ENCODE measurements at regions not wholly inside any gene's neighbourhood (a gene's known extent, or its start where the extent isn't known, plus 50 kb on each side); places are given as distances from the start of the nearest gene placed in this dataset.

DNA sequence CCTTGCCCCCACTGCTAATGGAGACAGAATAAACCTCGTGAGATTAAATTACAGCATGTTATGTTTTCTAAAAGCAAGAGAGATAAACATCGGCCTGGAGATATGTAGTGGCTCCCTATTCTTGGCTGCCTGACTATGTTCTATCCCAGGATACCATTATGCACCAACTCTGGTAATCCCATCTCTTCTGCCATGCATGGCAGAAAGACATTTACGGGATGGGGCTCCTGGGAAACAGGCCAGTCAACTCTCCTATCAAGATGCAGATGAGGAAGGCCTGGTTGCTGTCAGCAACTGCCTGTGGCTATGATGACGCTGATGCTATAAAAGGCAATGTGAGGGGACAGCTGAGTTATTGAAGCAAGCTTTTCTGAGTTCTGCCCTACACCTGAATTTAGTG lies 166.2 kb upstream of the VCX3A start:
- FAIRE-seq (no peak), DNase-seq (ENCODE audit: low spot score) (no peak)

DNA sequence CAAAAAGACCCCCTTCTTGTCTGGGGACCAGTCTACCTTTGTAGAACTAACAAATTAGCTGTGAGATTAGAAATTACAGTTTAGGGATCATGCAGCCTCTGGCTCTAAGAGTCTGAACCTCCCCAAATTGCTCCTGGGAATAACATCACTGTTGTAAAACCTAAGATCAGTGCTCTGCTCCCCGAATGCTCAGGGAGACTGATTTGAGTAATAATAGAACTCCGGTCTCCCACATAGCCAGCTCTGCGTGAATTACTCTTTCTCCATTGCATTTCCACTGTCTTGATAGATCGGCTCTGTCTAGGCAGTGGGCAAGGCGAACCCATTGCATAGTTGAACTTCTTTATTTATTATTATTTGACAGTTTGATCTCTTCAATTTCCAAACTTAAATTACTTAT lies 160.8 kb upstream of the VCX3A start:
- FAIRE-seq = no peak
- no peak for DNase-seq (ENCODE audit: low spot score)

DNA sequence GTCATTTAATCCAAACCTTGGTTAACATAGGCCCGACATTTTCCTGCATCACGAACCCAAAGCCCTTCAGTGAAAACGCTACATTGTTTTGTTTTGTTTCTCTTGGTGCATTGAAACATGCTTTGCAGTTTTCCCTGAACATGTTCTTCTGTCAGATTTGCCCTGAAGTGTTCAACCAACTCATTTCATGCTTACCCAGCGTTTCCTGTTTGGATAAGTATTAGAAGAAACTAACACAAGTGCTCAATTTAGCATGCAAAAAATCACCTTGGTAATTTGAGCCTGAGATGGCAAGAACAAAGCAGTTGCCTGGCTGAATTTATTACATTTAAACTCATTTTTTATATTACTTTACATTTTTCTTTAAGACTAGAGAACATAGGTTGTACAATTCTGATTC lies 160.1 kb upstream of the VCX3A start:
- DNase-seq (ENCODE audit: low spot score) (no peak), FAIRE-seq (no peak)

DNA sequence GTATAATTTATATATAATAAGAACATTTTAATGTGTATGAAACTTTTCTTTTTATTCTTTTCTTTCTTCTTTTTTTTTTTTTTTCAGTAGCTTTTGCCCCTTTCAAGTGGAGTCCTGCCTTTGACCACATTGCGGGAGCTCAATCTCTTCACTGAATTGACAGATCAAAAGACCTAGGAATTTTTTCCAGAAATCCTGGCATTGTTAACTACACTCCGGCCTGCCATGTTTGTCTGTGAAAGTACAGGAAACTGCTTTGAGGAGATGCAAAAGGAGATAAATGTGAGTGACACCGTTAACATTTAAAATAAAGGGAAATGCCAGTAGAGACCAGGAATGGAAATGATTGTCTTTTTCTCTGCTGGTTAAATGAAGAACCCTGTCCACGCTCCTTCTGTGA lies 159.3 kb upstream of the VCX3A start:
- DNase-seq (ENCODE audit: low spot score) = no peak
- FAIRE-seq = no peak

DNA sequence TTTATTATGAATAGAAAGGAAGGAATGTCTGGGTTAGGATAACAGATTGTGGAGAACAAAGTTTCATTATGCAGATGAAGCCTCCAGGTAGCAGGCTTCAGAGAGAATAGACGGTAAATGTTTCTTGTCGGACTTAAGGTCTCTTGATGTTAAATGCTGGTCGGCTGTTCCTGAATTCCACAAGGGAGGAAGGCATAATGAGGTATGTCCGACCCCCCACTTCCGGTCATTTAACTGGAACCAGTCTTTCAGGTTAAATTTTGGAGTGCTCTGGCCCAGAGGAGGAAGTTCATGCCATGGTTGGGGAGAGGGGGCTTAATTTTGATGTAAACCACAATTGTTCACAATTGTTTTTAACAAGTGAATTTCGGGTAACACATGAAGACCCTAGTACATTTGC lies 158.1 kb upstream of the VCX3A start:
- FAIRE-seq = no peak
- DNase-seq (ENCODE audit: low spot score) = no peak

DNA sequence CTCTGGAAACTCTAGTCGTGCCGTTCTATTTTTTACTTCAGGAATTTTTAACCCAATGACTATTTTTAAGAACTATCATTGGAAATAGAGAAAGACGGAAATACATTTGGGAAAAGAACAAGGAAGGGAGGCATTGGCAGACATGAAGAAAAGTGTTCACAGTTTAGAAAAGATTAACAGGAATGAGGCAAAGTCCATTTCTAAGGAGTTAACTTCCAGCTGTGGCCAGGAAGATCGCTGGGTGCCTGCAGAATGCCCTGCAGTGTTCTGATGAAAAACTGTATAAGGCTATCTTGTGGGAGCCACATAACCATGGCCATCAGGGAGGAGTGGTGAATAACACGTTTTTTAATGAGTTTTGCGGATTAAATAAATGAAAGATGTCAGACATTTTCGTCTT lies 150.6 kb upstream of the VCX3A start:
- FAIRE-seq = no peak
- DNase-seq (ENCODE audit: low spot score) = no peak

DNA sequence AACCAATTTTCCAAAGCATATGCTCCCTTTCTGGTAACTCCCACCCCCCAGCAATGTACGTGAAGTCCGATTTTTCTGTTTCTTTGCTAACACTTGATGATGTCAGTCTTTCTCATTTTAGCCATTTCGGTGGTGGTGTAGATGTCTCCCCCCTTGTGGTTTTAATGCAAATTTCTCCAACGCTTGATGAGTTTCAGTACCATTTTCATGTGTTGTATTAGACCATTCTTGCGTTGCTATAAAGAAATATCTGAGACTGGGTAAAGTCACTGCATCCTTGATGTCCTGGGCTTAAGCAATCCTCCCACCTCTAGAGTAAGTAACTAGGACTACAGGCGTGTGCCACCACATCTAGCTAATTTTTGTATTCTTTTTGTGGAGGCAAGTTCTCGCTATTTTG lies 148.4 kb upstream of the VCX3A start:
- FAIRE-seq (no peak), DNase-seq (ENCODE audit: low spot score) (no peak)

DNA sequence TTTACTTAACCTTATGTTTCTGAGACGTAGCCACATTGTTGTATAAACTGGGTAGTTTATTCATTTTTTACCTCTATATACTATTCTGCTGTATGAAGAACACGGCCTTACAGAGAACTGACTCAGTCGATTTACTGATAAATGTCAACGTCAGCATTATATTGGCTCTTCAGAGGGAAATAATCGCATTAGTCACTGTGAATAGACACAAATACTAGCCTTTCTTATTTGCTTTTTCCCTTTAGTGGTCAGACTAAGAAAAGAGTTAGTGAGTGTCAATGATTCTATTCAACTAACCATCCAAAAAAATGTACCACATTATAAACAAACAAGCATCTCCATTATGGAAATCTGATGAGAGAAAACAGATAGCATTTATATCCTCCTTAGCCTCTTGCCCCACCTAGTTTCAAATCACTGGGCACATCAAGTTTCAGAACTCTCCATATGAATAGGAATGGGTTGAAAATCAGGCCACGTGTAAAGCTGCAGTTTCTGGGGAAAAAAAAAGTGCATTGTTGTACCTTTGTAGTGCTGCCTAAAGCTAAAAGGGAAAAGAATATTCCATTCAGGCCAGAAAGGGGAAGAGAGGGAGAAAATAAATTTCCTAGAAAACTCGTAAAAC lies 146.7 kb upstream of the VCX3A start:
- no peak for FAIRE-seq
- DNase-seq (ENCODE audit: low spot score) = no peak

DNA sequence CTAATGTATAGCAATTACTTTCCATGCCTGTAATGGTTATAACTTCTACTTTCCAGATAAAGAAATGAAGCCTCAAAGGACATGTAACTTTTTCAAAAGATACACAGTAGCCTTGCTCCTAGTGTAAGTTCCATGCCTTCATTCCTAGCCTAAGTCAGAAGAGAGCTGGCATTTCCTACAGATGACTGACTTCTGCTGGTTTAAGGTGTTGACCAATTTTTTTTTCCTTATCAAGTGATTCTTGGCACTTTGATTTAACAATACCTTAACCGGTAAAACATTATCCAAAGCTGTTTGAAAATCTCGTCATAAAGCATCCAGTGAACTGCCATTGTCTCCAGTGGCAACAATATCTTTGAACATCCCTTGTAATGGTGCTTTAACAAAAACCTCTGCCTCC lies 145.1 kb upstream of the VCX3A start:
- DNase-seq (ENCODE audit: low spot score) (no peak), FAIRE-seq (no peak)

DNA sequence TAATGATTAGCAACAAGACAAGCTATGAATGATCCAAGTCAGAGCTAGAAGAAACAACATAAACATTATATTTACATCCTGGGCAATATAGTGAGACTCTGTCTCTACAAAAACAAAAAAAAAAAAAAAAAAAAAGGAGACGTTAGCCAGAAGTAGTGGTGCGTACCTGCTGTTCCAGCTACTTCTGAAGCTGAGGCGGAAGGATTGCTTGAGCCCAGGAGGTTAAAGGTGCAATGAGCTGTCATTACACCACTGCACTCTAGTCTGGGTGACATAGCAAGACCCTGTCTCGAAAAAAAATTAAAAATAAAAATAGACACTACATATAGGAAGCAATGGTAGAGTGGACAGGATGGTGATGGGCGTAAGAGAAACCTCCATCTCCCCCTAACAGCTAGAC lies 144.6 kb upstream of the VCX3A start:
- no peak for DNase-seq (ENCODE audit: low spot score)
- no peak for FAIRE-seq

DNA sequence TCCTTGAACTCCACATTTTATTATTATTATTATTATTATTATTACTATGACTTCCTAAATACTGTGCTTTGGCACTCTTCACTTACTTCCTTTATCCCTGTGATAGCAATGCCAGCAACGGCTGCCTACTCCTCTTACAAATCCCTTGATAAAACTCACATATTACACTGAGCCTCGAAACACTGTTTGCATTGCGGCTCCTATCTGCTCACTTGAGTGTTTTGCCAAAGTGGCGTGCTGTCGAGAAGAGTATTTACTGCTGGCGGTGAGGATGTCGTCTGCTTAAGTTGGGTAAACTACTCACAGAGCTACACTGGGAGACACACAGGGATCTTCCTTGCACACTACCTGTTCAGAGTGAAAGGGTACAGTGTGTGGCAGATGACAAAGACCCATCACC lies 143.4 kb upstream of the VCX3A start:
- no peak for DNase-seq (ENCODE audit: low spot score)
- no peak for FAIRE-seq

DNA sequence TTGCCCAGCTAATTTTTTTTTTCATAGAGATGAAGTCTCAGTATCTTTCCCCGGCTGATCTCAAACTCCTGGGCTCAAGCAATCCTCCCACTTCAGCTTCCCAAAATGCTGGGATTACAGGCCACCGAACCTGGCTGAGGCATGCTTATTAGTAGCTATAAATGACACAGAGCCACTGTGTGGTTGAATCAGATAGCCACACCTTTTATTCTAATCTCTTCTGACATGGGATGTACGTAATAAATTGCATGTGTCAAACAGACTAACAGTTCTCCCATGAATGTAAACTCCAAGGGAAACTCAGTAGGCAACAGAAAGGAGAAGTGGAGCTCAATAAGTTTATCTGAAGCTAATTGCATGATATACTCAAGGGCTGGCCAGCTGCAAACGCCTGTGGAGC lies 139.8 kb upstream of the VCX3A start:
- FAIRE-seq (no peak), DNase-seq (ENCODE audit: low spot score) (no peak)

DNA sequence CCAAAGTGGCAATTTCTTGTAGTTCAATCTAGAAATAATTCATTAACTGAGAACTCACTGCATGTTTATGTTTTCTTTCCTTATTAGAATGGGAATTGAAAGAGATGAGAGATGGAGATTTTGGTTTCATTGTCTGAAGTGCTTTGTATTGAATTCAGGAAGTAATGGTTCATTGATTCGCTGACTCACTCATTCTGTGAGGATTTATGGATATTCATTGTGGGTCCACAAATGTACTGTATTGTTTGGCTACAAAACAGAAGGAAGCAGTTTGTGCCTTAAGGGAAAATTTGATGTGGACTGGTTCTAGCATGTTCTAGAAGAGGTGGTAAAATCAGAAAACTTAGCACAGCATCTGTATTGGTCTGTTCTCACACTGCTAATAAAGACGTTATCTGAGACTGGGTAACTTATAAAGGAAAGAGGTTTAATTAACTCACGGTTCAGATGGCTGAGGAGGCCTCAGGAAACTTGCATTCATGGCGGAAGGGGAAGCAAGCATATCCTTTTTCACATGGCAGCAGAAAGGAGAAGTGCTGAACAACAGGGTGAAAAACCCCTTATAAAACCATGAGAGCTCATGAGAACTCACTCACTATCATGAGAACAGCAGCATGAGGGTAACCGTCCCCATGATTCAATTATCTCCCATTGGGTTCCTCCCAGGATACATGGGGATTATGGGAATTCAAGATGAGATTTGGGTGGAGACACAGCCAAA lies 132.3 kb upstream of the VCX3A start:
- no peak for FAIRE-seq
- DNase-seq (ENCODE audit: low spot score) = no peak

DNA sequence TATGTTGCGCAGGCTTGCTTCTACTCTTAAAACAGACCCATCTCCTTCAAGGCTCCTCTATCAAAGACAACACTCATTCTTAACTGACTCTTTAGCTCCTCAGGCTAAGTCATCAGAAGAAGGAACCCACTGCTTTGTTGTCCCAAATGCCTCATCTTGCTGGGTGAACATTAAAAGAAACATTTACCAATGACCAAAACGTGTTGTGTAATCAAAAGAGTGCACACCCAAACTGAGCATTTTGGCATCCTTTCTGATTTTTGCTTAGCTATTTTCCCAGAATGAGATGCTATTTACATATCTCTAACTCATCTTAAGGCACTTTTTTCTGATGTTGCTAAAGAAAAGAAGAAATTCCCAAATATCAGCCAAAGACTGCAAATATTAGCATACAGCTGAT lies 131.7 kb upstream of the VCX3A start:
- FAIRE-seq (no peak), DNase-seq (ENCODE audit: low spot score) (no peak)

DNA sequence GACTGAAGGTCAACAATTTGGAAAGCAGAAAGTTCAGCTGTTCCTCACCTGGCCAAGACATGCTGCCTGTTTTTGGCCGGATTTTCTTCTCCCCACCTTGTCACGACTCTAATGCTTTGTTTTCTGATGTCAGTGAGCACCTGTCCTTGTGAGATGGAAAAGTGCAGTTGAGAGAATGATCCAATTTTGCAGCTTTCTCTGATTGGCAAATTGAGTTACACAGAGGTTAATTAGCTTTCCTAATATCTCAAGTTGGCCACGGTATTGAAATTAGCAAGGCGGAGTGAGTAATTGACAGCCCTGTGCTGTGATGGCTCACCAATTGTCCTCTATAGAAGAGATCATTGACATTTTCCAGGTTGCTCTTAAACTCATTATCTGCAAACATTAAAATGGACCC lies 126.8 kb upstream of the VCX3A start:
- FAIRE-seq = no peak

DNA sequence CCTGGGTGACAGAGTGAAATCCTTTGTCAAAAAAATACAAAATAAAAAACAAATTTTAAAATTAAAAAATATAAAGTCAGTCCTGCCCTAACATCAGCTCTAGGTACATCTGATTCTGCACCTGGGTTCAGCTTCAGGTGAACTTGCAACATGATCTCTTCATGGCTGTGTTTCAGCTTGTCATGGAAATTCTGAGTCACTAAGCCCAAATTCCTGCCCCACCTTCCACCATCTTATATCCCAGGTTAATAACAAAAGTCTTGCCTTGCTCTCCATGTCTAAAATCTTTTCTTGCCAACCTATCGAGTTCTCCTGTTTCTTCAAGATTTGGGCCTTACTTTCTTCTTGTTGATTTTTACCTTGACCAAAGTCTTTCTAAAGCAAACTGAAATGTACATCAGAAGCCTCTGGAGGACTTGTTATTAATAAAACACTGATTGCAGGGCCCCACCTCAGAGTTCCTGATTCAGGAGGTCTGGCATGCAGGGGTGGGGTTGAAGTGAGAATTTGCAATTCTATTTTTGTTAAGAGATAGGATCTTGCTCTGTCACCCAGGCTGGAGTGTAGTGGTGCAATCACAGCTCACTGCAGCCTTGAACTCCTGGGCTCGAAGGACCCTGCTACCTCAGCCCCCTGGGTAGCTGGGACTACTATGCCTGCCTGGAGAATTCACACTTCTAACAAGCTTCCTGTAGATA lies 125.8 kb upstream of the VCX3A start:
- FAIRE-seq (no peak), DNase-seq (ENCODE audit: low spot score) (no peak)

More for the DNA sequence above, 126.8 kb upstream of the VCX3A start:
- DNase-seq (ENCODE audit: low spot score) = no peak

DNA sequence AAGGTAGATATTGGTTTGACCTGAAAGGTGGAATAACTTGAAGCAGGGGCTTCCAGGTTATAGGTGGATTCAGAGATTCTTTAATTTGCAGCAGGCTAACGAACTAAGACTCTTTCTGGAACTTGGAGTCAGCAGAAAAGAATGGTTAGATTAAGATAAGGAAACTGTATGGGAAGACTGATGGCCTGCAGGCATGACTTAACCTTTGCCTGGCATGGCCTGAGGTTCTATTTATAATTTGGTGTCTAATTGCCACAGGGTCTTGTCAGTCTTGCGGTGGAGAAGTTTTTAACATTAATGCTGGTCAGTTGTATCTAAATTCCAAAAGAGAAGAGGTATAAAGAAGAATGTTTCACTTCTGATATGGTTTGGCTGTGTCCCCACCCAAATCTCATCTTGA lies 110.3 kb upstream of the VCX3A start:
- FAIRE-seq = no peak

DNA sequence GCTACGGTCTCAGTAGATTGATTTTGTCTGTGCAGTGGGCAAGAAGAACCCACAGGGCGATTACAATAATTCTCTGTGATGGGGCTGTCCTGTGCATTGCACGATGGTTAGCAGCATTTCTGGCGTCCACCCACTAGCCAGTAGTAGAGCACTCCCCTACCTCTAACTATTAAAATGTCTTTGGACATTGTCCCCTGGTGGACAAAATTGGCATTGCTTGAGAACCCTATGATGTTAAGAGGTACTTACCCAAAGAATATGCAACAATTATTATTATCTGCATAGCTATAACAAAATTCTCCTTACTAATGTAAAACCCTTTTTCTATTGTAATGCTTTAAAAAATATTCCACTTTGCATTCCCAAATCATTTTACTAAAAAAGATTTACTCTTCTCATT lies 109.5 kb upstream of the VCX3A start:
- DNase-seq (ENCODE audit: low spot score) (peak; percentile 4), FAIRE-seq (no peak)

More for the DNA sequence above, 110.3 kb upstream of the VCX3A start:
- no peak for DNase-seq (ENCODE audit: low spot score)

DNA sequence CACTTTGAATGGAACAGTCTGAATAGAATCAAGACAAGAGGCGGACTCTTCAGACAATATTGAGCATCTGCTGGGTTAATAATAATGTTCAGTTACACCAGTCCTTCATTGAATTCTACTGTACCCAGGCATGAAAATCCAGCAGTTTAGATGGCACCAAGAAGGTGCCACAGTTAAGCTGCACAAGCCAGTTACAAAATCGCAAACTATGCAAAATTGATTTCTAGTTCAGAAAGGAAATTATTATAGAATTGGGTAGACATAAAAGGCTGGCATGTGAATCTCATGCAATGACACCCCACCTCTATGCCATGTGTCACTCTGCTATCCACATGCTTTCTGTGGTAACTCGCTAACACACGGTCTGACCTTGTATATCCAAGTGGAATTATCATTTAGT lies 105.8 kb upstream of the VCX3A start:
- no peak for FAIRE-seq
- no peak for DNase-seq (ENCODE audit: low spot score)

DNA sequence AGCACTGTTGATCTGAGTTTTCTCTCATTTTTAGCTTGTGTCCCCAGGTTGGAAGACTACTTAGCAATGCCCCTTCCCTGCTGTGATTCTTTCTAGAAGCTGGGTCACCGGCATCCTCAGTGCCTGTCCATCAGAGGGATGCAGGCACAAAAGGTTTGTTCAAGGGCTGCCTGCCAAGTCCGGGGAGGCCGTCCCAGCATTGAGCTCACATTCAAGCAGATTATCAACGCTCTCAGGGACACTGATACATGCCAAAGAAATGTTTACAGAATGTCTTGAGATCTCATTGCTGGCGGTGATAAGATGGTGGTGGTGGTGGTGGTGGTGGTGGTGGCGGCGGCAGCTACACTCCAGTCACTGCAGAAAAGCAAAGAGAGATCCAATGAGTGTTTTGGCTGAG lies 79.6 kb upstream of the VCX3A start:
- no peak for FAIRE-seq

DNA sequence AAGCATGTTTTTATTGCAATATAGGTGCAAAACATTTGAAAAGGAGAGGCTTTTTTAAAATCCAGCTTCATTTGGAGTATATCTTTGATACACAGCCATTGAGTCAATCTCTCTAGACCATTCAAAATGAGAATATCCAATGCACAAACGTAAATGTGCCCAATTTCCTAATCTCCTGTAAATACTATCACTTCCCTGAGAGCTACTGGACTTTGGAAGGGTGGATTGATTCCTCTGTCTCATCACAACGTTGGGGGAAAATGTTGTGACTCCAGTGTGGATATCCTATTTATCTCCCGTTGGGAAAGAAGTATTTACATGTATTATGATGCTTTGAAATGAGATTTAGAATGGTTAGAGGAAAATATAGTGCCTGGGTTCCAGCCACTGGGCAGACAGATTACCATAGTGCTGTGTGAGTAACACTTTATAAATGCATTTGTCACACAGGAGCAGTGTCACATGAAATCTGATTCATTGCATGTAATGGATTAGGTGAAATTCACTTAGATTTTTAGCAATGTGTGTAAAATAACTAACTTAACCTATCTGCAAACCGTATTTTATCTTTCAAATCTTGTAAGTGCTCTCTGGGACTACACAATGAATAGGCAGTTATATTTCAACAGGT lies 64.4 kb upstream of the VCX3A start:
- FAIRE-seq (peak; percentile 63), DNase-seq (ENCODE audit: low spot score) (no peak)

More for the DNA sequence above, 79.6 kb upstream of the VCX3A start:
- DNase-seq (ENCODE audit: low spot score) = no peak

All from RCC 7860 (cell line).